Activated naive CD4-positive, alpha-beta T cell treated with anti-CD3 and anti-CD28 coated beads, Interleukin-2, amount 50 U/mL, for 72 hours (primary cell): ENCODE measurements at regions not wholly inside any gene's neighbourhood (a gene's known extent, or its start where the extent isn't known, plus 50 kb on each side); places are given as distances from the start of the nearest gene placed in this dataset.

Source experiments
- ATAC-seq, 2 donors: fragments of 150-1000 bp; cut with Tn5 transposase; 2 replicates each; pipeline ENCODE4 v1.10.0; 2021; ENCODE audit warnings: mild to moderate bottlenecking in 2 of 2, moderate library complexity in 2 of 2
- DNase-seq, 2 donors: peaks; one replicate each; pipeline ENCODE4 v3.0.0; 2021 to 2022; ENCODE audit warnings: low spot score in 2 of 2
- H3K27ac Mint-ChIP-seq, 2 donors: one replicate each; pipeline ENCODE4 v1.8.0; 2022; ENCODE audit warnings: mild to moderate bottlenecking in 2 of 2, mixed read lengths in 2 of 2
- H3K36me3 Mint-ChIP-seq, 2 donors: one replicate each; pipeline ENCODE4 v1.8.0; 2022; ENCODE audit warnings: mixed read lengths in 2 of 2
- H3K9me3 Mint-ChIP-seq, 2 donors: one replicate each; pipeline ENCODE4 v1.8.0; 2022; ENCODE audit warnings: mixed read lengths in 2 of 2

DNA sequence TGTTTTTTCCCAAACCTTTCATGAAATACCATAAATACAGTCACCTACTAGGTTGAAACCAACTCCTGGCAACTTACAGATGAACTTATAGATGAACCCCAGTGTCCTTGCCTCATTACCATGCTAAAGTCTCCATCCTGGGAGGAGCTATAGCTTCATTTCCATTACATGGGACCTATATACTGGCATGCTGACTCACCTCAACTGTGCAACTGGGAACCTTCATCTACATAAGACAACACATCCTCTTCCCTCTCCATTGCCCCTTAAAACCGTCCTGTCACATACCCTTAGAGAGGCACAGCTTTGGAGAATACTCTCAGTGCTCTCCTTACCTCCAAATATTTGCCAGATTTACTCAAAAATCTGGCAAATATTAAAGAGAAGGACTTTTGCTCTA is 638.3 kb downstream of the HTR1A start:
- ATAC-seq (no peak), DNase-seq (no peak)
- Mint-ChIP-seq H3K27ac (no peak overlapping the region), H3K9me3 (peaks cover 3 to 7% of the 10 kb centered on the region in 2 donors), H3K36me3 (no peaks in the 10 kb centered on the region)

DNA sequence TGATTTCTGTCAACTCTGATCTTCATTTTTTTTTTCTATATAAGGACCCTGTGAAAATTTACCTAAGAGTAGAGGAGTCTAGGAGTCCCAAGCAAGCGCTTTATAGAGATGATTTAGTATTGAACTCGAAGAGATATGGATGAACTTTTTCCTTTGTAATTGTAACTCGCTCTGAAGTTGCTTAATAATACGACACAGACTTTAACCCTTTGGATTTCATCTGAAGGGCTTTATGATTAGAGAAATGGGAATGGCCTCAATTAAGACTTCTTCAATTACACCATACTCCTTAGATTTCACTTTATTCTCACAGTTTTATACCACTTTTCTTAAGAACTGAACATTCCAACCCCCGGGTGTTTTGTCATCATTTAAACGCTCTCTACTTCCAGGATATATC is 647.7 kb downstream of the HTR1A start:
- Mint-ChIP-seq H3K27ac (no peak overlapping the region), H3K36me3 (no peaks in the 10 kb centered on the region), H3K9me3 (peaks cover 13 to 17% of the 10 kb centered on the region in 2 donors)
- ATAC-seq (no peak), DNase-seq (no peak)

DNA sequence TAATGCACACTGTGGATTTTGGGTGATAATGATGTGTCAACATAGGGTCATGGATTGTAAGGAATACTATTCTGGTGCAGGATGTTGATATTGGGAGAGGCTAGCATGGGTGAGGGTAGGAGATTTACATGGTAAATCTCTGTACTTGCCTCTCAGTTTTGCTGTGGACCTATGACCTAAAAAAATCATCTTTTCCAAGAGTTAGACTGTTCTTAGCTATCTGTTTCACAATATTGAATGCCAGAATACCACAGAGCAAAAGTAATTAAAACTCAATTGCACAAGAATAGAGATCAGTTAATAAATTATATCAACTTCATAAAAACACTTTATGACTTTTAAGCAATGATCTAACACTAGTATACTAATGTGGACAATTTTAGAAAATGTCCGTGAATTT is 651.6 kb downstream of the HTR1A start:
- H3K36me3 Mint-ChIP-seq: no peaks in the 10 kb centered on the region
- H3K9me3 Mint-ChIP-seq: peaks cover 0 to 7% of the 10 kb centered on the region in 2 donors
- DNase-seq: no peak
- no peak for ATAC-seq
- H3K27ac Mint-ChIP-seq: no peak overlapping the region

DNA sequence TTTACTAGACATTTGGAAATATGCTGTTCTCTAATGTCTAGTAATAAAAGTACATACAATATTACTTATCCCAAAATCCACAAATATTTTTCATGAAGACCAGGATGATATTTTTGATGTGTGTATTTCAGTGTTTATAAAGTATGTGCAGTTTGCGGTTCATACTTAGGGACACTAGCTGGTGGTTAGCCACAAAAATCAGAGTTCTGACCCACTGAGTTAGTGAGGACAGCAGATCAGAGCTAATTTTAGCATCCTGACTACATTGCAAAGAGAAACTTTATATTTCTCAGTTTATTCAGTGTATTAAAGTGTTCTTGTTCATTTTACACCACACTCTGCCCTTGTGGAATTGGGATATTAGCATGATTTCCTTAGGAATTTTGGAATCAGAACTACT is 655.3 kb downstream of the HTR1A start:
- ATAC-seq (no peak), DNase-seq (no peak)
- H3K36me3 Mint-ChIP-seq: no peaks in the 10 kb centered on the region
- H3K27ac Mint-ChIP-seq: no peak overlapping the region
- H3K9me3 Mint-ChIP-seq: peaks cover 4 to 17% of the 10 kb centered on the region in 2 donors

DNA sequence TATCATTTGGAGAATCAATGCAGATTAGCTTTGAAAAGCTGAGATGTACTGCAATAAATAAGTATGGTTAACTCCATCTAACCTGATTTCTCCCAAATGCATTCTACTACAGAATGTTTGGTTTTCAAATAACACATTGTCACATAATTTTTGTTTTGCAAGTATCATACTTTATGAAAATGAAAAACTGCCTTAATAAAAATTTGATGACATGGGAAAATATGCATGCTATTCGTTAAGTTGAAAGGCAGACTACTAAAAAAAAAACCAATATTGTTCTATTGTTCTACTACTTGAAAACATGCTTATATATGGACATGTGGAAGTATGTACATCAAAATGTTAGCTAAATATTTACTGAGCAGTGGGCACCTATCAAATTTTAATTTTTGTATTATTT is 668.9 kb downstream of the HTR1A start:
- DNase-seq: no peak
- ATAC-seq: no peak
- peaks cover 0 to 4% of the 10 kb centered on the region in 2 donors for H3K9me3 Mint-ChIP-seq

DNA sequence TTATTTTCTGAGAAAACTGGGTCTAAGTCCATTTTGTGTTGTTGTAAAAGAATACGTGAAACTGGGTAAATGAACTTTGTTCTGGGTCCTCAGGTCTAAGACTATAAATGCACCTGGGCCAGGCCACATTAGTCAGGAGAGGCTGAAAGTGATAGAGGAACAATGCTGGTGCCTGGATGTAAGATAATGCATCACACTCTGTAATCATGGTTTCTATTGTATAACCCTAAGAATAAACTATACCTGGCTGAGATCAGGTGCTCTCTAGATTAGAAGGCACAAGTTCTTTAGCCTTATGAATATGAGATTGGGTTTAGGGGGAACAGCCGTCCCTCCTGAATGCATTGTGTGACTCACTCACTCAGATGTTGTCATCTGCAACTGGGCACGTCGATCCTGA is 675.5 kb downstream of the HTR1A start:
- Mint-ChIP-seq H3K27ac (no peak overlapping the region), H3K36me3 (no peaks in the 10 kb centered on the region), H3K9me3 (peaks cover 8 to 12% of the 10 kb centered on the region in 2 donors)
- no peak for ATAC-seq
- DNase-seq: no peak

More for the DNA sequence above, 668.9 kb downstream of the HTR1A start:
- H3K27ac Mint-ChIP-seq: no peak overlapping the region
- no peaks in the 10 kb centered on the region for H3K36me3 Mint-ChIP-seq

DNA sequence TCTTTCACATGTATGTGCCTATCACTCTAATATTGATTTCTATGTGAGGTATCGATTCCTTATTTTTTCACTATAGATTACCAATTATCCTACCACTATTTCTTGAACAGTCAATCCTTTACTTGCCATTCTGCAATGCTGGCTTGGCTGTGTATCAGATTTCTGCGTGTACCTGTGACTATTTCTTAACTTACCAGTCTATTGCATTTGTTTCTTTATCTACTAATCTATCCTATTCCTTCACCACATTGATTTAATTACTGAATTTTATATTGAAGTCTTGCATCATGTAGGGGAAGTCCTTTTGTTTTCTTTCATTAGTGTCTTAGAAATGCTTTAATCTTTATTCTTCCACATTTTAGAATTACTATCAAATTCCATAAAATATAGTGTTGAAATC is 684.8 kb downstream of the LRRC70 start:
- ATAC-seq: no peak
- Mint-ChIP-seq H3K9me3 (peaks cover 5 to 11% of the 10 kb centered on the region in 2 donors), H3K36me3 (no peaks in the 10 kb centered on the region), H3K27ac (no peak overlapping the region)
- no peak for DNase-seq

DNA sequence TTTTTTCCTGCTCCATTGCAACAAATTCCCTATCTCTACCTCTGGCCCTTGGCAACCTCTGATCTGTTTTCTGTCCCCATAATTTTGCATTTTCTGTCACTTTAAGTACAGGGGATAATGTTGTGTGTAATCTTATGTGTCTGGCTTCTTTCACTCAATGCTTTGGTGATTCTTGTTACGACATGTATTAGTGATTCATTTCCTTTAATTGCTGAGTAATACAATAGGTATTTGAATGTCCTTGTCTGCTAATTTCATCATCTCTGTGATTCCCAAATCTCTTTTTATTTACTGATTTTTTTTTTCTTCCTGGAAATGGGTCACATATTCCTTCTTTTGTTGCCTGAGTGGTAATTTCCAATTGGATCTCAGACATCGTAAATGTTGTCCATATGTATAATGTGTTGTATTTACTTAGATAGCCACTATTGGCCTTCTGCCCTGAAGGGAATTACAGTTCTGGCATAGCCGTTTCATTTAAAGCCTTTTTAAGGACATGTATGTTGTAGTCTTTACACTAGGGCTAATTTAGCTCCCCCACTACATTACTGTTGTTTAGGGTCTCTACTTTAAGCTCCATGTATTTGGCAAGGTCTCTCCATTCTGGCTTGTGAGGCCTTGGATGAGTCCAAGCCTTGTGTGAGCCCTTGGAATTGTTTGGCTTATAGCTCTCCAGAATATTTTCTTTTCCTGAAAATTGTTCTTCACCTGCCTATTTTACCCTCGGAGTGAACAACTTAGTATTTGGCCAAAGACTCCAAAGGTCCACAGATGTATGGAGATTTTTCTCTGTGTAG is 683.8 kb downstream of the LRRC70 start:
- no peak for ATAC-seq
- H3K36me3 Mint-ChIP-seq: no peaks in the 10 kb centered on the region
- peaks cover 5 to 11% of the 10 kb centered on the region in 2 donors for H3K9me3 Mint-ChIP-seq
- no peak overlapping the region for H3K27ac Mint-ChIP-seq
- no peak for DNase-seq

DNA sequence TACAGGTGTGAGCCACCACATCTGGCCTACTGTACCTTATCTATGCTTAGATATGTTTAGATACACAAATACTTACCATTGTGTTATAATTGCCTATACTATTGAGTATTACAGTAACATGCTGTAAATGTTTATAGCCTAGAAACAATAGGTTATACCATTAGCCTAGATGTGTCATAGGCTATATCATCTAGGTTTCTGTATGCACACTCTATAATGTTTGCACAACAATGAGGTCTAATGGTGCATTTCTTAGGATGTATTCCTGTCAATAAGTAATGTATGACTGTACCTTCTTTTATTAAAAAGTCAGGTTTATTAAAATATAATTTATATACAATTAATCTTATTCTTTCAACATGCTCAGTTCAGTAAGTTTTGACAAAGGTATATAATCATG is 683.1 kb downstream of the LRRC70 start:
- Mint-ChIP-seq H3K27ac (no peak overlapping the region), H3K36me3 (no peaks in the 10 kb centered on the region), H3K9me3 (peaks cover 5 to 11% of the 10 kb centered on the region in 2 donors)
- DNase-seq: no peak
- no peak for ATAC-seq

DNA sequence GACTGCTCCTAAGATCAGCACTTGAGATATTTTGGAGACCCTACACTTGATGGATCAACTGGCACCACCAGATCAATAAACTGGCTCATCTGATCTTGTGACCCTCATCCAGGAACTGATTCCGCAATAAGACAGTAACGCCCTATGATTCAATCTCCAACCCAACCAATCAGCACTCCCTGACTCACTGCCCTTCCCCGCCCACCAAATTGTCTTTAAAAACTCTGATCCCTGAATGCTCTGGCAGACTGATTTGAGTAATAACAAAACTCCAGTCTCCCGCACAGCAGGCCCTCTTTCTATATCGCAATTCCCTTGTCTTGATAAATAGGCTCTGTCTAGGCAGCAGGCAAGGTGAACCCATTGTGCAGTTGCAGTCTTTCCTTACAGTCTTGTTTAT is 677.0 kb downstream of the LRRC70 start:
- Mint-ChIP-seq H3K27ac (no peak overlapping the region), H3K9me3 (peaks cover 9 to 14% of the 10 kb centered on the region in 2 donors), H3K36me3 (no peaks in the 10 kb centered on the region)
- ATAC-seq: no peak
- no peak for DNase-seq

DNA sequence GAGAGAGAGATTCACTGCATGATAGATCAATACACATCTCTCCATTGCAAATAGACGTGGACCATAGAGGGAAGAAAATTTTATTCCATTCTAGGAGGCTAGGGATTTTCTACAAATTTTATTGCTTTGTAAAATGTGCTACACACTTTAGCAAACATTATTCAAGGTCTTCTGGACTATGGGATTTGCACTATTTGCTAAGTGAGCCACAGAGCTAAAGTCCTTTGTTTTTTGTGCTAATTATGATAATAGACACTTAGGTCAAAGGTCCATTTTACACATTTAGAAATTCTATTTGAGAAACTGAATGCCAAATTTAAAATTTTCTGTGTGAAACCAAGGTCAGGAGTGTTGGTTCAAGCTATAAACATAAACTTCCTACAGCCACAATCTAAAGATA is 672.3 kb downstream of the LRRC70 start:
- Mint-ChIP-seq H3K9me3 (peaks cover 7 to 12% of the 10 kb centered on the region in 2 donors), H3K27ac (no peak overlapping the region), H3K36me3 (no peaks in the 10 kb centered on the region)
- DNase-seq (no peak), ATAC-seq (no peak)

DNA sequence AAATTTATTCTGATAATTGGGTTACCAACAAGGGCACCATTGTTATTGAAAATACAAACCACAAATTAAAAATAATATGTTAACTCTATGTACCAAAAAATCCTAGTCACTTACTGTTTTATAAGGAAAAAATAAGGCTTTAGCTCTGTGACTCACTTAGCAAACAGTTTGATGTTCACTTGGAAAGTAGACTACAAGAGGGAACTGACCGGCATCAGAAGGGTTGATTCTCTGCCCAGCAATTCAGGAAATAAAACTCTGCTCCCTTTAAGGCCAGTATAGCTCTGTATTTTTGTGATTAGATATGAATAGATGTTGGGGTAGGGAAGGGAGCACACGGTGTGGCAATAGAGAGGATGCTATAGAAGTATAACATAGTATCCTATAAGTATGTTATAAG is 671.3 kb downstream of the LRRC70 start:
- DNase-seq (no peak), ATAC-seq (no peak)
- peaks cover 7 to 12% of the 10 kb centered on the region in 2 donors for H3K9me3 Mint-ChIP-seq
- H3K36me3 Mint-ChIP-seq: no peaks in the 10 kb centered on the region
- no peak overlapping the region for H3K27ac Mint-ChIP-seq

DNA sequence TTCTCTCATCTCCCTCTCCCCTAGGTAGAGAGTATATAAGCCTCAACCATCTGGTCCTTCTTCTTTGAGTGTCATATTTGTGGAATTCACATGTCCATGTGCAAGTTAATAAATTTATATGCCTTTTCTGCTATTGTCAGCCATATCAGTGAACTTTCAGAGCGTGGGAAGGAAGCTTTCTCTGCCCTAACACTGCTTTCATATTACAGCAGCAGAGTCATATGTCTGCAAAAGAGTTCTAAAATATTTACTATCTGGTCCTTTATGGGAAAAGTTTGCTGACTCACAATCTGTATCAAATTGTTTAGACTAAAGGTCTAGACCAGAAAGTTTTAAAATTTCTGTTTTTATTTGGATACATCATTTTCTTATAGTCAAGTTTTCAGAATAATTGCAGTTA is 669.0 kb downstream of the LRRC70 start:
- ATAC-seq: no peak
- Mint-ChIP-seq H3K36me3 (no peaks in the 10 kb centered on the region), H3K27ac (no peak overlapping the region), H3K9me3 (peaks cover 0 to 6% of the 10 kb centered on the region in 2 donors)
- DNase-seq: no peak

DNA sequence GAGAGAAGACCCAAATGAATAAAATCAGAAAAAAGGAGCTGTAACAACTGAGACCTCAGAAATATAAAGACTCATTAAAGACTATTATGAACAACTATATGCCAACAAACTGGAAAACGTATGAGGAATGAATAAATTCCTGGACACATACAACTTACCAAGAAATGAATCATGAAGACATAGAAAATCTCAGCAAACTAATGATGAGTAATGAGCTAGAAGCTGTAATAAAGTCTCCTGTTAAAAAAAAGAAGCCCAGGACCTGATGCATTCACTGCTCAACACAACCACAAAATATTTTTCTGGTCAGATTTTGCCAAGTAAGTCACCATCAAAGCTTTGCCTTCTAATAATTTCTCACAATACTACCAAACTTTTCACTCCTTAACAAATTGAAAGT is 666.7 kb downstream of the LRRC70 start:
- H3K36me3 Mint-ChIP-seq: no peaks in the 10 kb centered on the region
- no peak overlapping the region for H3K27ac Mint-ChIP-seq
- peaks cover 0 to under 1% of the 10 kb centered on the region in 2 donors for H3K9me3 Mint-ChIP-seq
- ATAC-seq (no peak), DNase-seq (no peak)

DNA sequence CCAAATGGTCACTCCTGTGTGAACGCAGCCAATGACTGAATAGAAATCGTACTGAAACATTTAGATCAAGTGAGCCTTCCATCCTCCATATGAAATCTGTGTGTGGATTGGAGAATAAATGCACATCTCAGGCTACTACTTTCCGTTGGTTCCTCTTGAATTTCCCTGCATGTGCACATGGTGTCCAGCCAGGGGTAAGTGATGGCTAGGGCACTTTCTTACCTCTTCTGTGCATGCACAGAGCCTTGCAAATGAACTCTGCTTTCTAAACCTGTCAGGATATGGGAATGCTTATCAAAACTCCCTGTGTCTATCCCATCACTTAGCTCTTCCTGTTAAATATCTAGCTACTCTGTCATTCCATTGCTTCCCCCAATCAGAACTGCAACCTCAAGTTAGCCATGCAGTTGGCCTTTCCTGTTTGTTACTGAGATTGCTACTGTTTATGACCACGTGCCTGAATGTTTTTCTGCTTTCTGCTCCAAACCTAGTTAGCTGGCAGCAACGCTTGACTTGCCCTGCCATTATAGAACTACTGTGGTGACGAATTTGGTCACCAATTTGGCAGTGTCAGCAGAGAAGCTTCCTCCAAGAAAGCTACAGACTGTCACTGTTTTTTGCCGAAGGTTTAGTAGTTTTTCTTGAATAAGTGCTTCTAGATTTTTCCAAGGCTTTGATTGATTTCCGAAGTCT is 661.6 kb downstream of the LRRC70 start:
- ATAC-seq (no peak), DNase-seq (no peak)
- Mint-ChIP-seq H3K9me3 (no peaks in the 10 kb centered on the region), H3K27ac (no peak overlapping the region), H3K36me3 (no peaks in the 10 kb centered on the region)

DNA sequence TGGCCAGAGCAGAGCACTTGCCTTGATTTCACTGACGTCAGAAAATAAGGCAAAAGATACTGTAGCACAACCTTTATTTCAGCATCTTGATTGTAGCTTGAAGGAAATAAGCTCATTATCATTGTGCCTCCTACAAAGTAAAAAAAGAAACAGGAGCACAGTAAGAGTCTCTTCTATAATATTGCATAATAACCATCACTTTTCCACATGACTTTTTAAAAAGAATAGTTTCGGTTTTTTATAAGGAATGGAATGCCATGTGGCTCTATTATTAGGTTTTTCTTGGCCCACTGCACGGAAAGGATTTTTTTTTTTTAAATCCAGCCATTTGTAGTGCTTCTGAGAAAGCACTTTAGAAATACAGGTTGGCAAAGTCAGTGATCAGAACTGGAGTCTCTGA is 655.3 kb downstream of the LRRC70 start:
- DNase-seq (no peak), ATAC-seq (no peak)
- H3K36me3 Mint-ChIP-seq: no peaks in the 10 kb centered on the region
- no peaks in the 10 kb centered on the region for H3K9me3 Mint-ChIP-seq
- no peak overlapping the region for H3K27ac Mint-ChIP-seq

DNA sequence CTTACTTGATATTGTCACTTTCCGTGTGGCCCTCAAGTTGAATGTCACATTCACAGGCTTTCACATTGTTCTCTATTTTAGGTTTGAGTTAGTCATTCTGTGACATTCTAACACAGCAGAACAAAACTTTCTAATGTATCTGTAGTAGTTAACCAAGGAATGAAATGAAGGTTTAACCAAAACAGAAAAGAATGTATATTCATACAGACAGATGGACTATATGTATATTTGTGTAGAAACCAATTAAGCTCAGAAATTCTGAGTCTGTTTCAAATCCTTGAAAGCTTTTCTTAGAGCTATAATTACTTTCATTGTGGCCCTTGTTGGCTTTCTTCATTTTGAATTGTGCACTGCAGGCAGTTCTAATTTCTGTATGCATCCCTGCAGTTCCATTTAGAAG is 654.7 kb downstream of the LRRC70 start:
- ATAC-seq (no peak), DNase-seq (no peak)
- Mint-ChIP-seq H3K27ac (no peak overlapping the region), H3K9me3 (no peaks in the 10 kb centered on the region), H3K36me3 (no peaks in the 10 kb centered on the region)

DNA sequence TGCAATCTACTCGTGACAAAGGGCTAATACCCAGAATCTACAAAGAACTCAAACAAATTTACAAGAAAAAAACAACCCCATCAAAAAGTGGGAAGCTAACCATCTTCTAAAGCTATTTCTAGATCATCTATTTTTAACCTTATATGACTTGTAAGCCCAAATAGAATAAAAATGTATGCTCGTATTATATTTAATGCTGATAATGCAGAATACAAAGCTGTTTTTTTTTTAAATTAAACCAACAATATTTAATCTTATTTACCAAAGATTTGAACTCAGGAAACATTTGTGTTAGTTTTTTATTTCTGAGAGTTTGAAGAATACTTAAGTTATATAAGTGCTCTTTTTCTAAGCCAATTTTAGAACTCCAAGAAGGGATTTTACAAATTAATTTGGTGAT is 652.1 kb downstream of the LRRC70 start:
- H3K36me3 Mint-ChIP-seq: no peaks in the 10 kb centered on the region
- no peak overlapping the region for H3K27ac Mint-ChIP-seq
- DNase-seq: no peak
- ATAC-seq: no peak
- H3K9me3 Mint-ChIP-seq: peaks cover 5 to 11% of the 10 kb centered on the region in 2 donors
